A673 (cell line): ENCODE measurements at regions not wholly inside any gene's neighbourhood (a gene's known extent, or its start where the extent isn't known, plus 50 kb on each side); places are given as distances from the start of the nearest gene placed in this dataset.

Source experiments
- BruUV-seq: library from RNA; stranded (reverse); fragments of 400-500 nt; replicated peaks from 2 replicates; lab custom pipeline; 2021; lab: Mats Ljungman, UMichigan
- CTCF ChIA-PET: fragments of 300-600 bp; sonication (Branson Sonifier 250); formaldehyde crosslinking; loops from one replicate; lab custom pipeline; 2022; ENCODE audit warnings: antibody characterized with exemption; lab: Charles Lee
- POLR2A ChIA-PET: fragments of 300-600 bp; sonication (Branson Sonifier 250); formaldehyde crosslinking; loops from one replicate; lab custom pipeline; 2022; ENCODE audit warnings: antibody characterized with exemption; ENCODE audit not compliant: low non-redundant PET; lab: Charles Lee
- DNase-seq: peaks from one replicate; pipeline ENCODE4 v3.0.0-alpha.2; 2015; ENCODE audit warnings: low spot score
- H3K27ac ChIP-seq: fragments of 200-600 bp; sonication (generic); 2 replicates; pipeline ENCODE4 v1.5.1; 2016; ENCODE audit warnings: mixed run types, low read depth, mild to moderate bottlenecking, mixed read lengths, antibody characterized with exemption, low read length; ENCODE audit not compliant: poor library complexity, severe bottlenecking
- H3K27me3 ChIP-seq: fragments of 200-600 bp; sonication (generic); replicated peaks from 2 replicates; pipeline ENCODE4 v1.6.1; 2017; ENCODE audit warnings: mixed run types, low read depth, mild to moderate bottlenecking, mixed read lengths, antibody characterized with exemption, low read length; ENCODE audit not compliant: insufficient read depth, poor library complexity
- H3K36me3 ChIP-seq: fragments of 200-600 bp; sonication (generic); 2 replicates; pipeline ENCODE4 v1.6.1; 2016; ENCODE audit warnings: mixed run types, mild to moderate bottlenecking, mixed read lengths, antibody characterized with exemption, low read length; ENCODE audit not compliant: insufficient read depth, poor library complexity, severe bottlenecking
- H3K4me1 ChIP-seq: fragments of 200-600 bp; sonication (generic); 2 replicates; pipeline ENCODE4 v1.6.1; 2017; ENCODE audit warnings: mixed run types, mild to moderate bottlenecking, mixed read lengths, antibody characterized with exemption, low read length; ENCODE audit not compliant: insufficient read depth, poor library complexity, severe bottlenecking
- H3K4me3 ChIP-seq: fragments of 200-600 bp; sonication (generic); 2 replicates; pipeline ENCODE4 v1.5.1; 2016; ENCODE audit warnings: low read depth, mixed run types, mild to moderate bottlenecking, mixed read lengths, low read length; ENCODE audit not compliant: poor library complexity, severe bottlenecking
- H3K9me3 ChIP-seq: fragments of 200-600 bp; sonication (generic); 2 replicates; pipeline ENCODE4 v1.6.1; 2016; ENCODE audit warnings: mixed run types, low read depth, mild to moderate bottlenecking, mixed read lengths, antibody characterized with exemption, low read length; ENCODE audit not compliant: poor library complexity, severe bottlenecking
- CTCF ChIP-seq: fragments of 300-800, 200-600 bp; sonication (generic); conservative IDR thresholded peaks from 2 replicates; pipeline ENCODE4 v1.5.1; 2017; ENCODE audit warnings: low read depth, mild to moderate bottlenecking, antibody characterized with exemption, low read length, moderate library complexity, mixed read lengths
- EZH2 ChIP-seq: fragments of 200-600 bp; sonication (generic); IDR thresholded peaks from 2 replicates; pipeline ENCODE4 v1.6.1; 2017; ENCODE audit warnings: borderline replicate concordance, low read depth, mild to moderate bottlenecking, mixed read lengths, antibody characterized with exemption, low read length; ENCODE audit not compliant: poor library complexity, severe bottlenecking
- intact Hi-C: fragments of 100-400 bp; cut with micrococcal nuclease; formaldehyde crosslinking; loops from one replicate; pipeline ENCODE4 v1.10.0; 2022; ENCODE audit not compliant: unreplicated experiment

GRCh38 chr7:31236868-31237267, 103.7 kb downstream of the NEUROD6 start:
- no peak overlapping the region for H3K27ac ChIP-seq
- BruUV-seq, result no TSS peak
- POLR2A ChIA-PET, result no interaction called here
- H3K36me3 ChIP-seq, result no peaks in the 10 kb centered on the region
- H3K9me3 ChIP-seq, result no peaks in the 10 kb centered on the region
- intact Hi-C loops, result no loop called here
- TF ChIP-seq CTCF (no peak), EZH2 (no peak)
- no peaks in the 10 kb centered on the region for H3K4me1 ChIP-seq
- no peaks in the 10 kb centered on the region for H3K27me3 ChIP-seq
- CTCF ChIA-PET, result no interaction called here
- H3K4me3 ChIP-seq, result no peak overlapping the region
- no peak for DNase-seq

GRCh38 chr7:31234836-31235605, 105.5 kb downstream of the NEUROD6 start:
- ChIA-PET CTCF (no interaction called here), POLR2A (no interaction called here)
- intact Hi-C loops, result no loop called here
- H3K9me3 ChIP-seq, result no peaks in the 10 kb centered on the region
- H3K4me1 ChIP-seq, result no peaks in the 10 kb centered on the region
- peak; percentile 1 for DNase-seq
- no peak for TF ChIP-seq EZH2
- no peak for TF ChIP-seq CTCF
- H3K27me3 ChIP-seq, result no peaks in the 10 kb centered on the region
- BruUV-seq, result no TSS peak
- H3K36me3 ChIP-seq, result no peaks in the 10 kb centered on the region
- no peak overlapping the region for H3K4me3 ChIP-seq
- no peak overlapping the region for H3K27ac ChIP-seq

GRCh38 chr7:31228957-31229356, 111.6 kb downstream of the NEUROD6 start:
- Histone ChIP-seq H3K27me3 (no peaks in the 10 kb centered on the region), H3K4me1 (no peaks in the 10 kb centered on the region), H3K27ac (no peak overlapping the region), H3K4me3 (no peak overlapping the region), H3K9me3 (peaks cover 9% of the 10 kb centered on the region), H3K36me3 (no peaks in the 10 kb centered on the region)
- no TSS peak for BruUV-seq
- DNase-seq, result no peak
- CTCF ChIA-PET, result no interaction called here
- TF ChIP-seq EZH2, result no peak
- TF ChIP-seq CTCF, result no peak
- intact Hi-C loops, result no loop called here
- POLR2A ChIA-PET, result interaction anchor here (0.5 kb wide), 1 partner anchor 1962 kb away, joined by 5 read pairs; no protein-coding TSS in a partner anchor
